MM.1S (cell line): ENCODE measurements at regions not wholly inside any gene's neighbourhood (a gene's known extent, or its start where the extent isn't known, plus 50 kb on each side); places are given as distances from the start of the nearest gene placed in this dataset.

Experiments used
- DNase-seq: peaks from one replicate; pipeline ENCODE4 v3.0.0-alpha.2; 2015
- H2AFZ ChIP-seq: fragments of 300-600 bp; sonication (generic); 2 replicates; pipeline ENCODE4 v1.6.0; 2016; ENCODE audit warnings: antibody characterized with exemption, low read length
- H3F3A ChIP-seq: fragments of 300-600 bp; sonication (generic); 2 replicates; pipeline ENCODE4 v1.6.1; 2016; ENCODE audit warnings: mild to moderate bottlenecking, antibody characterized with exemption, low read length, moderate library complexity, mixed read lengths; ENCODE audit not compliant: insufficient read depth
- H3K27ac ChIP-seq: fragments of 300-600 bp; sonication (generic); 2 replicates; pipeline ENCODE4 v1.5.1; 2016; ENCODE audit warnings: mild to moderate bottlenecking, low read length
- H3K27me3 ChIP-seq: fragments of 300-600 bp; sonication (generic); replicated peaks from 2 replicates; pipeline ENCODE4 v1.6.0; 2016; ENCODE audit warnings: low read length; ENCODE audit not compliant: insufficient read depth
- H3K36me3 ChIP-seq: fragments of 300-600 bp; sonication (generic); replicated peaks from 2 replicates; pipeline ENCODE4 v1.6.1; 2016; ENCODE audit warnings: mild to moderate bottlenecking, low read length, mixed read lengths; ENCODE audit not compliant: insufficient read depth
- H3K4me1 ChIP-seq: fragments of 300-600 bp; sonication (generic); 2 replicates; pipeline ENCODE4 v1.6.1; 2016; ENCODE audit warnings: low read length, mixed read lengths
- H3K4me2 ChIP-seq: fragments of 300-600 bp; sonication (generic); 2 replicates; pipeline ENCODE4 v1.6.0; 2016; ENCODE audit warnings: low read depth, low read length
- H3K4me3 ChIP-seq: fragments of 300-600 bp; sonication (generic); 2 replicates; pipeline ENCODE4 v1.5.1; 2016; ENCODE audit warnings: low read length, mixed read lengths
- H3K79me2 ChIP-seq: fragments of 300-600 bp; sonication (generic); 2 replicates; pipeline ENCODE4 v1.6.1; 2016; ENCODE audit warnings: mixed run types, low read length, mixed read lengths
- H3K9ac ChIP-seq: fragments of 300-600 bp; sonication (generic); 2 replicates; pipeline ENCODE4 v1.6.1; 2016; ENCODE audit warnings: low read length, mixed read lengths
- H3K9me2 ChIP-seq: fragments of 300-600 bp; sonication (generic); replicated peaks from 2 replicates; pipeline ENCODE4 v1.6.1; 2016; ENCODE audit warnings: mild to moderate bottlenecking, low read length, mixed read lengths; ENCODE audit not compliant: insufficient read depth
- H3K9me3 ChIP-seq: fragments of 300-600 bp; sonication (generic); replicated peaks from 2 replicates; pipeline ENCODE4 v1.6.1; 2016; ENCODE audit warnings: mild to moderate bottlenecking, low read length, mixed read lengths; ENCODE audit not compliant: insufficient read depth
- H4K20me1 ChIP-seq: fragments of 300-600 bp; sonication (generic); 2 replicates; pipeline ENCODE4 v1.6.1; 2016; ENCODE audit warnings: mild to moderate bottlenecking, low read length, moderate library complexity, mixed read lengths; ENCODE audit not compliant: insufficient read depth
- CTCF ChIP-seq: fragments of 300-600 bp; sonication (generic); IDR thresholded peaks from 2 replicates; pipeline ENCODE4 v1.5.1; 2016; ENCODE audit warnings: antibody characterized with exemption, low read length, mixed read lengths
- EZH2 ChIP-seq: fragments of 300-600 bp; sonication (generic); optimal IDR thresholded peaks from 2 replicates; pipeline ENCODE3; 2017; ENCODE audit warnings: low read depth, mild to moderate bottlenecking, antibody characterized with exemption, low read length, mixed read lengths
- EZH2phosphoT487 ChIP-seq: fragments of 300-600 bp; sonication (generic); IDR thresholded peaks from 2 replicates; pipeline ENCODE4 v1.6.1; 2018; ENCODE audit warnings: antibody characterized with exemption, low read length

- DNase-seq, result peak; percentile 7
- Histone ChIP-seq H3K9me3 (no peaks in the 10 kb centered on the region), H3K4me3 (no peak overlapping the region), H3K4me1 (no peaks in the 10 kb centered on the region), H3K79me2 (no peaks in the 10 kb centered on the region), H3K9me2 (no peaks in the 10 kb centered on the region), H4K20me1 (no peaks in the 10 kb centered on the region), H3K27me3 (no peaks in the 10 kb centered on the region), H3K36me3 (no peaks in the 10 kb centered on the region), H3K27ac (no peak overlapping the region), H3F3A (no peaks in the 10 kb centered on the region), H2AFZ (no peak overlapping the region), H3K4me2 (no peak overlapping the region), H3K9ac (no peak overlapping the region)
- TF ChIP-seq EZH2phosphoT487 (no peak), CTCF (no peak), EZH2 (no peak)
Observed at GRCh38 chr2:161005170-161005569, 155.1 kb upstream of the TANK start.

- Histone ChIP-seq H3K9me3 (no peaks in the 10 kb centered on the region), H3K4me2 (no peak overlapping the region), H3K36me3 (no peaks in the 10 kb centered on the region), H3K4me3 (no peak overlapping the region), H3F3A (no peaks in the 10 kb centered on the region), H3K4me1 (no peaks in the 10 kb centered on the region), H3K27me3 (no peaks in the 10 kb centered on the region), H3K9me2 (no peaks in the 10 kb centered on the region), H4K20me1 (no peaks in the 10 kb centered on the region), H3K9ac (no peak overlapping the region), H3K79me2 (no peaks in the 10 kb centered on the region), H3K27ac (no peak overlapping the region), H2AFZ (no peak overlapping the region)
- TF ChIP-seq EZH2 (no peak), EZH2phosphoT487 (no peak)
- no peak for DNase-seq
Observed at GRCh38 chr2:161008311-161008710, 151.9 kb upstream of the TANK start.

- Histone ChIP-seq H3K27ac (no peak overlapping the region), H3K4me1 (no peaks in the 10 kb centered on the region), H3K27me3 (no peaks in the 10 kb centered on the region), H4K20me1 (no peaks in the 10 kb centered on the region), H3K9me3 (no peaks in the 10 kb centered on the region), H2AFZ (no peak overlapping the region), H3K36me3 (no peaks in the 10 kb centered on the region), H3K9me2 (no peaks in the 10 kb centered on the region), H3K9ac (no peak overlapping the region), H3F3A (no peaks in the 10 kb centered on the region), H3K79me2 (no peaks in the 10 kb centered on the region), H3K4me3 (no peak overlapping the region), H3K4me2 (no peak overlapping the region)
- DNase-seq, result no peak
- TF ChIP-seq CTCF, result no peak
- TF ChIP-seq EZH2phosphoT487, result no peak
- no peak for TF ChIP-seq EZH2
Observed at GRCh38 chr2:161010503-161011015, 149.7 kb upstream of the TANK start.

GRCh38 chr2:161017780-161018470 lies 142.3 kb upstream of the TANK start:
- Histone ChIP-seq H3K27me3 (no peaks in the 10 kb centered on the region), H3K9me2 (no peaks in the 10 kb centered on the region), H3K4me3 (no peak overlapping the region), H3K36me3 (no peaks in the 10 kb centered on the region), H3K79me2 (no peaks in the 10 kb centered on the region), H3K27ac (no peak overlapping the region), H3F3A (no peaks in the 10 kb centered on the region), H3K9ac (no peak overlapping the region), H3K4me2 (no peak overlapping the region), H3K4me1 (no peaks in the 10 kb centered on the region), H2AFZ (no peak overlapping the region), H3K9me3 (no peaks in the 10 kb centered on the region), H4K20me1 (no peaks in the 10 kb centered on the region)
- TF ChIP-seq EZH2 (no peak), CTCF (no peak), EZH2phosphoT487 (no peak)
- DNase-seq, result no peak
